ENCODE measurements at regions not wholly inside any gene's neighbourhood (a gene's known extent, or its start where the extent isn't known, plus 50 kb on each side); places are given as distances from the start of the nearest gene placed in this dataset.

DNA sequence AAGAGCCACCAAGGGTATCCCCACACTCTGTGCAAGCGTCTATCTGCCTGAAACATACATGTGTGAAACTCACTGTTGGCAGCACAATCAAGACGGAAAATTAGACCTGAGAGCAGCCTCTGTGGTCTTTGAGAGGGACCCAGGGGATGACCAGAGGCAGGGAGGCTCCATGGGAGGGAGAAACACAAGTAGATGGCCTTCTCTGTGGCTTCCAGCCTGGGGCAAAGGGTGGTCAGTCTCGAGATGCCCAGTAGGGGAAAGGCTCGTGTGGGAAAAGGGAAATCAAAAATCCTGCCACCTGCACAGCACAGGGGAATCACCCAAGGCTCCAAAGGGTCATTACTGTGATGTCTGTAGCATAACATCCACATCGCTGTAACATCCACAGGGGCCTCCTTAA lies 823.3 kb downstream of the KCNJ18 start (continued):
- TF ChIP-seq NFYB (CRISPR knock-in tag; conservative IDR thresholded peaks at IDR 0.05; ENCODE audit: low read depth) (no peak), ZNF121 (CRISPR knock-in tag; IDR thresholded peaks at IDR 0.05) (no peak), GTF2I (CRISPR knock-in tag; conservative IDR thresholded peaks at IDR 0.05) (no peak), CBFB (CRISPR knock-in tag; IDR thresholded peaks at IDR 0.05; ENCODE audit: low read depth) (no peak)
- TF ChIP-seq, protein P1, sequence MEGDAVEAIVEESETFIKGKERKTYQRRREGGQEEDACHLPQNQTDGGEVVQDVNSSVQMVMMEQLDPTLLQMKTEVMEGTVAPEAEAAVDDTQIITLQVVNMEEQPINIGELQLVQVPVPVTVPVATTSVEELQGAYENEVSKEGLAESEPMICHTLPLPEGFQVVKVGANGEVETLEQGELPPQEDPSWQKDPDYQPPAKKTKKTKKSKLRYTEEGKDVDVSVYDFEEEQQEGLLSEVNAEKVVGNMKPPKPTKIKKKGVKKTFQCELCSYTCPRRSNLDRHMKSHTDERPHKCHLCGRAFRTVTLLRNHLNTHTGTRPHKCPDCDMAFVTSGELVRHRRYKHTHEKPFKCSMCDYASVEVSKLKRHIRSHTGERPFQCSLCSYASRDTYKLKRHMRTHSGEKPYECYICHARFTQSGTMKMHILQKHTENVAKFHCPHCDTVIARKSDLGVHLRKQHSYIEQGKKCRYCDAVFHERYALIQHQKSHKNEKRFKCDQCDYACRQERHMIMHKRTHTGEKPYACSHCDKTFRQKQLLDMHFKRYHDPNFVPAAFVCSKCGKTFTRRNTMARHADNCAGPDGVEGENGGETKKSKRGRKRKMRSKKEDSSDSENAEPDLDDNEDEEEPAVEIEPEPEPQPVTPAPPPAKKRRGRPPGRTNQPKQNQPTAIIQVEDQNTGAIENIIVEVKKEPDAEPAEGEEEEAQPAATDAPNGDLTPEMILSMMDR (IDR thresholded peaks at IDR 0.05) = no peak
- TF ChIP-seq, protein P2, sequence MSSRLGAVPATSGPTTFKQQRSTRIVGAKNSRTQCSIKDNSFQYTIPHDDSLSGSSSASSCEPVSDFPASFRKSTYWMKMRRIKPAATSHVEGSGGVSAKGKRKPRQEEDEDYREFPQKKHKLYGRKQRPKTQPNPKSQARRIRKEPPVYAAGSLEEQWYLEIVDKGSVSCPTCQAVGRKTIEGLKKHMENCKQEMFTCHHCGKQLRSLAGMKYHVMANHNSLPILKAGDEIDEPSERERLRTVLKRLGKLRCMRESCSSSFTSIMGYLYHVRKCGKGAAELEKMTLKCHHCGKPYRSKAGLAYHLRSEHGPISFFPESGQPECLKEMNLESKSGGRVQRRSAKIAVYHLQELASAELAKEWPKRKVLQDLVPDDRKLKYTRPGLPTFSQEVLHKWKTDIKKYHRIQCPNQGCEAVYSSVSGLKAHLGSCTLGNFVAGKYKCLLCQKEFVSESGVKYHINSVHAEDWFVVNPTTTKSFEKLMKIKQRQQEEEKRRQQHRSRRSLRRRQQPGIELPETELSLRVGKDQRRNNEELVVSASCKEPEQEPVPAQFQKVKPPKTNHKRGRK (CRISPR knock-in tag; IDR thresholded peaks at IDR 0.05; ENCODE audit: borderline replicate concordance) = no peak
- TF ChIP-seq, protein P3, sequence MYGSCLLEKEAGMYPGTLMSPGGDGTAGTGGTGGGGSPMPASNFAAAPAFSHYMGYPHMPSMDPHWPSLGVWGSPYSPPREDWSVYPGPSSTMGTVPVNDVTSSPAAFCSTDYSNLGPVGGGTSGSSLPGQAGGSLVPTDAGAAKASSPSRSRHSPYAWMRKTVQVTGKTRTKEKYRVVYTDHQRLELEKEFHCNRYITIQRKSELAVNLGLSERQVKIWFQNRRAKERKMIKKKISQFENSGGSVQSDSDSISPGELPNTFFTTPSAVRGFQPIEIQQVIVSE (CRISPR knock-in tag; IDR thresholded peaks at IDR 0.05; ENCODE audit: borderline replicate concordance) = no peak
- TF ChIP-seq, protein P4, sequence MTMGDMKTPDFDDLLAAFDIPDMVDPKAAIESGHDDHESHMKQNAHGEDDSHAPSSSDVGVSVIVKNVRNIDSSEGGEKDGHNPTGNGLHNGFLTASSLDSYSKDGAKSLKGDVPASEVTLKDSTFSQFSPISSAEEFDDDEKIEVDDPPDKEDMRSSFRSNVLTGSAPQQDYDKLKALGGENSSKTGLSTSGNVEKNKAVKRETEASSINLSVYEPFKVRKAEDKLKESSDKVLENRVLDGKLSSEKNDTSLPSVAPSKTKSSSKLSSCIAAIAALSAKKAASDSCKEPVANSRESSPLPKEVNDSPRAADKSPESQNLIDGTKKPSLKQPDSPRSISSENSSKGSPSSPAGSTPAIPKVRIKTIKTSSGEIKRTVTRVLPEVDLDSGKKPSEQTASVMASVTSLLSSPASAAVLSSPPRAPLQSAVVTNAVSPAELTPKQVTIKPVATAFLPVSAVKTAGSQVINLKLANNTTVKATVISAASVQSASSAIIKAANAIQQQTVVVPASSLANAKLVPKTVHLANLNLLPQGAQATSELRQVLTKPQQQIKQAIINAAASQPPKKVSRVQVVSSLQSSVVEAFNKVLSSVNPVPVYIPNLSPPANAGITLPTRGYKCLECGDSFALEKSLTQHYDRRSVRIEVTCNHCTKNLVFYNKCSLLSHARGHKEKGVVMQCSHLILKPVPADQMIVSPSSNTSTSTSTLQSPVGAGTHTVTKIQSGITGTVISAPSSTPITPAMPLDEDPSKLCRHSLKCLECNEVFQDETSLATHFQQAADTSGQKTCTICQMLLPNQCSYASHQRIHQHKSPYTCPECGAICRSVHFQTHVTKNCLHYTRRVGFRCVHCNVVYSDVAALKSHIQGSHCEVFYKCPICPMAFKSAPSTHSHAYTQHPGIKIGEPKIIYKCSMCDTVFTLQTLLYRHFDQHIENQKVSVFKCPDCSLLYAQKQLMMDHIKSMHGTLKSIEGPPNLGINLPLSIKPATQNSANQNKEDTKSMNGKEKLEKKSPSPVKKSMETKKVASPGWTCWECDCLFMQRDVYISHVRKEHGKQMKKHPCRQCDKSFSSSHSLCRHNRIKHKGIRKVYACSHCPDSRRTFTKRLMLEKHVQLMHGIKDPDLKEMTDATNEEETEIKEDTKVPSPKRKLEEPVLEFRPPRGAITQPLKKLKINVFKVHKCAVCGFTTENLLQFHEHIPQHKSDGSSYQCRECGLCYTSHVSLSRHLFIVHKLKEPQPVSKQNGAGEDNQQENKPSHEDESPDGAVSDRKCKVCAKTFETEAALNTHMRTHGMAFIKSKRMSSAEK (CRISPR knock-in tag; IDR thresholded peaks at IDR 0.05; ENCODE audit: borderline replicate concordance) = no peak
- TF ChIP-seq, protein P5, sequence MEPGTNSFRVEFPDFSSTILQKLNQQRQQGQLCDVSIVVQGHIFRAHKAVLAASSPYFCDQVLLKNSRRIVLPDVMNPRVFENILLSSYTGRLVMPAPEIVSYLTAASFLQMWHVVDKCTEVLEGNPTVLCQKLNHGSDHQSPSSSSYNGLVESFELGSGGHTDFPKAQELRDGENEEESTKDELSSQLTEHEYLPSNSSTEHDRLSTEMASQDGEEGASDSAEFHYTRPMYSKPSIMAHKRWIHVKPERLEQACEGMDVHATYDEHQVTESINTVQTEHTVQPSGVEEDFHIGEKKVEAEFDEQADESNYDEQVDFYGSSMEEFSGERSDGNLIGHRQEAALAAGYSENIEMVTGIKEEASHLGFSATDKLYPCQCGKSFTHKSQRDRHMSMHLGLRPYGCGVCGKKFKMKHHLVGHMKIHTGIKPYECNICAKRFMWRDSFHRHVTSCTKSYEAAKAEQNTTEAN (CRISPR knock-in tag; IDR thresholded peaks at IDR 0.05) = no peak

DNA sequence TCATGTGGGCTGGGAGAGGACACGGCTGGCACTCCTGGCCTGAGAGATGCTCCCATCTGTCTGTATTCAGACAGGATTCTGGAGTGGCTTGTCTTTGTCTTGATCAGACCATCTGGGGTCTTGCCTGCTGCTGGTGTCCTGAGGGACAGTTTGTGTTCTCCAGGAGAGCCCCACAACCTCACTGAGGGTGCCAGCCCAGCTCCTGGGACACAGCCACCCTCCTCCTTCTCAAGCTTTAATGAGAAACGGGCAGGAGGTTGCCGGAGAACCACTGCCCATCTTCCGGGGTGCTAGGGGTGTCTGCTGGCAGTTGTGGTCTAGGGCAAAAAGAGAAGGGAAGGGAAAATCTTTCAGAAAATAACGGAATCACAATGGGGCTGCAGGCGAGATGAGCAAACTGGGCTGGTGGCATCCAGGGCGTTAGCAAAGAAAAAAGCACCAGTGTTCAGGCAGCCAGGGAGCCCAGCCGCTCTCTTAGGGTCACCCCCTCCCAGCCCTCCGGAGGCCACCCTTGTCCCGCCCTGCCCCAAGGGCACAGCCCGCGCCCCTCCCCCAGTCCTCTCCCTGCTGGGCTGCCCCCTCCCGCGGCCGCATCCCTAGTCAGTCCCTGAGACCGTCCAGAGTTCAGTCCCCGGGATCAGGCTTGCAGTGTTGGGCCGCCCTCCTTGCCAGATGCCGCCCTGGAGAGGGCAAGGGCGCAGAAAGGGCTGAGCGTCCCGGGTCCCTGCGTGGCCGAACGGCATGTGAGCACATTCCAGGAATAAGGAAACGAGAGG lies 824.7 kb downstream of the KCNJ18 start:
- TF ChIP-seq SMAD3 (CRISPR knock-in tag; IDR thresholded peaks at IDR 0.05; ENCODE audit: borderline replicate concordance) (no peak), ESRRA (CRISPR knock-in tag; IDR thresholded peaks at IDR 0.05; ENCODE audit: borderline replicate concordance) (no peak)
- H3K36me3 Mint-ChIP-seq = peaks cover 41% of the 10 kb centered on the region
- POLR2A ChIA-PET = no interaction called here
- no peak overlapping the region for H3K27ac Mint-ChIP-seq
- no peak for DNase-seq (ENCODE audit: low spot score)
- no peak for ATAC-seq
- H3K4me3 Mint-ChIP-seq = no peak overlapping the region
- peaks cover 33% of the 10 kb centered on the region for H3K9me3 Mint-ChIP-seq
- peaks cover 5% of the 10 kb centered on the region; the same call in 1 of the 2 replicates for H3K27me3 Mint-ChIP-seq (ENCODE audit: low read depth)
- CTCF ChIA-PET = no interaction called here
- no peaks in the 10 kb centered on the region for H3K4me1 Mint-ChIP-seq

DNA sequence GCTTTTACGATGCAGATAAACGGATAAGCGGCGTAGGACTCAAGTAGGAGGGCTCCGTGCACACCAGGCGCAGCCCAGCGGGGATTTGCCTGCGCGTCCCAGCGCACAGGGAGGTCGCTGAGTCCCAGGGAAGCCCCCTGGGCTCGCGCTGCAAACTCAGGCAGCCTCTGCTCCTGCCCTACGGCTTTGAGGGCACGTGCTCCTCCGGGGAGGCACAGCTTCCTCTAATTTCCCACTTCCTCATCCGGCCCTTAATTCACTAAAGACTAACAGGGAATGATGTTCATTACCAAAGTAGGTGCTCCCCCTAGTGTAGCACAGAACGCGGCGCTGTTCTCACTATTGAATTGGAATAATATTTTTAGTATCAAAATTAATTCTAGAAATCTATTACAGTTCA lies 825.4 kb downstream of the KCNJ18 start:
- Mint-ChIP-seq H3K4me1 (no peaks in the 10 kb centered on the region), H3K36me3 (peaks cover 39% of the 10 kb centered on the region), H3K27ac (no peak overlapping the region), H3K27me3 (ENCODE audit: low read depth) (peaks cover 5% of the 10 kb centered on the region; the same call in 1 of the 2 replicates), H3K9me3 (peaks cover 33% of the 10 kb centered on the region), H3K4me3 (no peak overlapping the region)
- CTCF ChIA-PET = no interaction called here
- no peak for DNase-seq (ENCODE audit: low spot score)
- POLR2A ChIA-PET = no interaction called here
- ATAC-seq = no peak
- TF ChIP-seq JUN (CRISPR knock-in tag; IDR thresholded peaks at IDR 0.05) = no peak
- no peak for TF ChIP-seq NR3C1 (CRISPR knock-in tag; conservative IDR thresholded peaks at IDR 0.05; ENCODE audit: low read depth)
- TF ChIP-seq, protein P1 (IDR thresholded peaks at IDR 0.05) = no peak
- TF ChIP-seq, protein P6, sequence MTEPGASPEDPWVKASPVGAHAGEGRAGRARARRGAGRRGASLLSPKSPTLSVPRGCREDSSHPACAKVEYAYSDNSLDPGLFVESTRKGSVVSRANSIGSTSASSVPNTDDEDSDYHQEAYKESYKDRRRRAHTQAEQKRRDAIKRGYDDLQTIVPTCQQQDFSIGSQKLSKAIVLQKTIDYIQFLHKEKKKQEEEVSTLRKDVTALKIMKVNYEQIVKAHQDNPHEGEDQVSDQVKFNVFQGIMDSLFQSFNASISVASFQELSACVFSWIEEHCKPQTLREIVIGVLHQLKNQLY (CRISPR knock-in tag; IDR thresholded peaks at IDR 0.05) = no peak
- no peak for TF ChIP-seq RELA (CRISPR knock-in tag; IDR thresholded peaks at IDR 0.05; ENCODE audit: borderline replicate concordance)
- TF ChIP-seq, protein P7, sequence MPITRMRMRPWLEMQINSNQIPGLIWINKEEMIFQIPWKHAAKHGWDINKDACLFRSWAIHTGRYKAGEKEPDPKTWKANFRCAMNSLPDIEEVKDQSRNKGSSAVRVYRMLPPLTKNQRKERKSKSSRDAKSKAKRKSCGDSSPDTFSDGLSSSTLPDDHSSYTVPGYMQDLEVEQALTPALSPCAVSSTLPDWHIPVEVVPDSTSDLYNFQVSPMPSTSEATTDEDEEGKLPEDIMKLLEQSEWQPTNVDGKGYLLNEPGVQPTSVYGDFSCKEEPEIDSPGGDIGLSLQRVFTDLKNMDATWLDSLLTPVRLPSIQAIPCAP (CRISPR knock-in tag; IDR thresholded peaks at IDR 0.05) = no peak
- TF ChIP-seq SMAD3 (CRISPR knock-in tag; IDR thresholded peaks at IDR 0.05; ENCODE audit: borderline replicate concordance) = no peak

Data from WTC11 (cell line).